OCI-LY3 (cell line): ENCODE measurements at regions not wholly inside any gene's neighbourhood (a gene's known extent, or its start where the extent isn't known, plus 50 kb on each side); places are given as distances from the start of the nearest gene placed in this dataset.

Experiments used
- H2AFZ ChIP-seq: fragments of 200-600, 300-600 bp; shearing (Covaris generic); 2 replicates; pipeline ENCODE4 v1.6.0; 2014; ENCODE audit warnings: antibody characterized with exemption, low read depth, low read length
- H3K27ac ChIP-seq: fragments of 200-600, 300-600 bp; sonication (generic); 2 replicates; pipeline ENCODE4 v1.5.1; 2014; ENCODE audit warnings: mild to moderate bottlenecking, low read length, moderate library complexity, mixed read lengths
- H3K27me3 ChIP-seq: fragments of 200-600, 300-600 bp; sonication (generic); 2 replicates; pipeline ENCODE4 v1.6.1; 2014; ENCODE audit warnings: low read depth, low read length, mixed read lengths
- H3K36me3 ChIP-seq: fragments of 200-600, 300-600 bp; sonication (generic); replicated peaks from 2 replicates; pipeline ENCODE3; 2014; ENCODE audit warnings: low read depth, low read length, mixed read lengths
- H3K4me1 ChIP-seq: fragments of 300-600, 200-600 bp; sonication (generic); 2 replicates; pipeline ENCODE4 v1.6.1; 2014; ENCODE audit warnings: low read length, mixed read lengths
- H3K4me2 ChIP-seq: fragments of 200-600, 300-600 bp; sonication (generic); 2 replicates; pipeline ENCODE4 v1.6.1; 2014; ENCODE audit warnings: low read length, mixed read lengths
- H3K4me3 ChIP-seq: fragments of 300-600, 200-600 bp; sonication (generic); 2 replicates; pipeline ENCODE4 v1.5.1; 2014; ENCODE audit warnings: antibody characterized with exemption, mild to moderate bottlenecking, low read length, moderate library complexity
- H3K79me2 ChIP-seq: fragments of 300-600, 200-600 bp; shearing (Covaris generic); 2 replicates; pipeline ENCODE4 v1.6.1; 2014; ENCODE audit warnings: mild to moderate bottlenecking, low read length, mixed read lengths
- H3K9ac ChIP-seq: fragments of 300-600, 200-600 bp; shearing (Covaris generic); 2 replicates; pipeline ENCODE4 v1.6.0; 2014; ENCODE audit warnings: mild to moderate bottlenecking, low read length, moderate library complexity
- H3K9me3 ChIP-seq: fragments of 200-600, 300-600 bp; shearing (Covaris generic); 2 replicates; pipeline ENCODE4 v1.6.1; 2014; ENCODE audit warnings: low read length, mixed read lengths; ENCODE audit not compliant: insufficient read depth
- H4K20me1 ChIP-seq: fragments of 200-600, 300-600 bp; sonication (generic); 2 replicates; pipeline ENCODE4 v1.6.1; 2016; ENCODE audit warnings: low read length, mixed read lengths; ENCODE audit not compliant: insufficient read depth
- EZH2phosphoT487 ChIP-seq: fragments of 200-600 bp; shearing (Covaris generic); IDR thresholded peaks from 2 replicates; pipeline ENCODE4 v1.6.1; 2018; ENCODE audit warnings: antibody characterized with exemption, mixed run types, low read depth
- TF ChIP-seq, protein P1 (sequence below): fragments of 200-600, 300-600 bp; sonication (generic); IDR thresholded peaks from 2 replicates; pipeline ENCODE4 v1.5.1; 2014; ENCODE audit warnings: antibody characterized with exemption, low read length, low read depth

- no peaks in the 10 kb centered on the region for H3K36me3 ChIP-seq
- no peak overlapping the region for H3K9ac ChIP-seq
- no peak overlapping the region for H3K27ac ChIP-seq
- no peak overlapping the region for H3K4me3 ChIP-seq
- no peak overlapping the region for H3K4me2 ChIP-seq
- no peaks in the 10 kb centered on the region for H4K20me1 ChIP-seq
- H3K9me3 ChIP-seq, result 0 out of 2 replicates have a peak, but pooled peaks cover 2% of the 10 kb centered on the region
- H3K79me2 ChIP-seq, result no peaks in the 10 kb centered on the region
- H3K27me3 ChIP-seq, result no peaks in the 10 kb centered on the region
- TF ChIP-seq EZH2phosphoT487, result no peak
- TF ChIP-seq, protein P1, sequence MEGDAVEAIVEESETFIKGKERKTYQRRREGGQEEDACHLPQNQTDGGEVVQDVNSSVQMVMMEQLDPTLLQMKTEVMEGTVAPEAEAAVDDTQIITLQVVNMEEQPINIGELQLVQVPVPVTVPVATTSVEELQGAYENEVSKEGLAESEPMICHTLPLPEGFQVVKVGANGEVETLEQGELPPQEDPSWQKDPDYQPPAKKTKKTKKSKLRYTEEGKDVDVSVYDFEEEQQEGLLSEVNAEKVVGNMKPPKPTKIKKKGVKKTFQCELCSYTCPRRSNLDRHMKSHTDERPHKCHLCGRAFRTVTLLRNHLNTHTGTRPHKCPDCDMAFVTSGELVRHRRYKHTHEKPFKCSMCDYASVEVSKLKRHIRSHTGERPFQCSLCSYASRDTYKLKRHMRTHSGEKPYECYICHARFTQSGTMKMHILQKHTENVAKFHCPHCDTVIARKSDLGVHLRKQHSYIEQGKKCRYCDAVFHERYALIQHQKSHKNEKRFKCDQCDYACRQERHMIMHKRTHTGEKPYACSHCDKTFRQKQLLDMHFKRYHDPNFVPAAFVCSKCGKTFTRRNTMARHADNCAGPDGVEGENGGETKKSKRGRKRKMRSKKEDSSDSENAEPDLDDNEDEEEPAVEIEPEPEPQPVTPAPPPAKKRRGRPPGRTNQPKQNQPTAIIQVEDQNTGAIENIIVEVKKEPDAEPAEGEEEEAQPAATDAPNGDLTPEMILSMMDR, result no peak
- no peaks in the 10 kb centered on the region for H3K4me1 ChIP-seq
- H2AFZ ChIP-seq, result no peak overlapping the region
Observed at GRCh38 chr16:64138006-64138405, 983.9 kb downstream of the CDH11 start.

- TF ChIP-seq, protein P1, result no peak
- TF ChIP-seq EZH2phosphoT487, result no peak
- Histone ChIP-seq H3K9me3 (peaks cover 5% of the 10 kb centered on the region; the same call in 1 of the 2 replicates), H3K79me2 (no peaks in the 10 kb centered on the region), H3K27ac (no peak overlapping the region), H3K4me2 (no peak overlapping the region), H3K4me3 (no peak overlapping the region), H3K36me3 (no peaks in the 10 kb centered on the region), H3K4me1 (no peaks in the 10 kb centered on the region), H4K20me1 (no peaks in the 10 kb centered on the region), H3K27me3 (no peaks in the 10 kb centered on the region), H2AFZ (no peak overlapping the region), H3K9ac (no peak overlapping the region)
Observed at GRCh38 chr16:64136743-64137142, 985.1 kb downstream of the CDH11 start.

DNA sequence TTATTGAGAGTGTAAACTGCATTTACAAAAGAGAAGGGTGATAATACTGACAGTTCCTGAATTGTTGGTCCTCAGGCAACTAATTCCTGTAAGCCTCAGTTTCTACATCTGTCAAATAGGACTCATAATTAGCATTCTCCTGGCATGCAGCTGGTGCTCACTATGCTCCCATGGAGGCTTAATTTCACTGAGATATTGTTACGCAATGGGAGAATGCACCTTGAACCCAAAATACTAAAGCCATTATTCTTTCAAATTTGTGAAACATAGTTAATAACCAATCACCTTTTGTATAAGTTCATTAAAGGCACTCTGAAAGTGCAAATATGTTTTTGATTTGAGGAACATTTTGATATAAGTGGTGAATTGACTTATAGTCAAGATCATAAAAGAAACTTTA is 985.5 kb downstream of the CDH11 start:
- H3K79me2 ChIP-seq, result no peaks in the 10 kb centered on the region
- H3K27ac ChIP-seq, result no peak overlapping the region
- H3K27me3 ChIP-seq, result no peaks in the 10 kb centered on the region
- TF ChIP-seq, protein P1, result no peak
- no peak for TF ChIP-seq EZH2phosphoT487
- no peaks in the 10 kb centered on the region for H3K36me3 ChIP-seq
- H2AFZ ChIP-seq, result no peak overlapping the region
- peaks cover 5% of the 10 kb centered on the region; the same call in 1 of the 2 replicates for H3K9me3 ChIP-seq
- no peak overlapping the region for H3K4me3 ChIP-seq
- H3K4me2 ChIP-seq, result no peak overlapping the region
- no peaks in the 10 kb centered on the region for H4K20me1 ChIP-seq
- H3K4me1 ChIP-seq, result no peaks in the 10 kb centered on the region
- H3K9ac ChIP-seq, result no peak overlapping the region

GRCh38 chr16:64133366-64133765 is 988.5 kb downstream of the CDH11 start:
- H3K79me2 ChIP-seq, result no peaks in the 10 kb centered on the region
- TF ChIP-seq, protein P1, result no peak
- H3K36me3 ChIP-seq, result no peaks in the 10 kb centered on the region
- no peak overlapping the region for H3K4me3 ChIP-seq
- no peaks in the 10 kb centered on the region for H3K4me1 ChIP-seq
- H4K20me1 ChIP-seq, result no peaks in the 10 kb centered on the region
- no peaks in the 10 kb centered on the region for H3K27me3 ChIP-seq
- H3K27ac ChIP-seq, result no peak overlapping the region
- peaks cover 5% of the 10 kb centered on the region; the same call in 1 of the 2 replicates for H3K9me3 ChIP-seq
- no peak overlapping the region for H3K9ac ChIP-seq
- no peak overlapping the region for H3K4me2 ChIP-seq
- H2AFZ ChIP-seq, result no peak overlapping the region
